Stimulated activated naive CD8-positive, alpha-beta T cell treated with anti-CD3 and anti-CD28 coated beads, Interleukin-15, Interleukin-2, amounts not matched to agents 100 U/mL and 50 U/mL, for 24 hours (primary cell): ENCODE measurements at regions not wholly inside any gene's neighbourhood (a gene's known extent, or its start where the extent isn't known, plus 50 kb on each side); places are given as distances from the start of the nearest gene placed in this dataset.
"Not testable (repeated sequence)": the region's sequence is repeated elsewhere in the genome, so short reads cannot be mapped to it uniquely, and the experiment has no call there.

ENCODE experiments used
- ATAC-seq: fragments of 150-1000 bp; cut with Tn5 transposase; one replicate; pipeline ENCODE4 v1.10.0; 2021
- DNase-seq: peaks from one replicate; pipeline ENCODE4 v3.0.0; 2021

GRCh38 chr22:22977479-22978200, 90.0 kb downstream of the IGLL5 start:
- DNase-seq (no peak), ATAC-seq (no peak)

- ATAC-seq (no peak), DNase-seq (no peak)
Measured at GRCh38 chr22:22978637-22979036, 91.0 kb downstream of the IGLL5 start.

- ATAC-seq = no peak
- no peak for DNase-seq
Measured at GRCh38 chr22:22979121-22979724, 91.1 kb upstream of the GNAZ start.

GRCh38 chr22:22979954-22980353, 90.4 kb upstream of the GNAZ start:
- DNase-seq = no peak
- ATAC-seq = no peak

- no peak for ATAC-seq
- no peak for DNase-seq
Measured at GRCh38 chr22:22981670-22982571, 88.4 kb upstream of the GNAZ start.

- DNase-seq (no peak), ATAC-seq (no peak)
Measured at GRCh38 chr22:22982616-22983015, 87.7 kb upstream of the GNAZ start.

GRCh38 chr22:22983123-22983522, 87.2 kb upstream of the GNAZ start:
- DNase-seq (no peak), ATAC-seq (no peak)

- DNase-seq (no peak), ATAC-seq (no peak)
Measured at GRCh38 chr22:22983816-22984215, 86.5 kb upstream of the GNAZ start.

GRCh38 chr22:22984967-22985366, 85.4 kb upstream of the GNAZ start:
- ATAC-seq = no peak
- DNase-seq = no peak

GRCh38 chr22:22986008-22986407, 84.3 kb upstream of the GNAZ start:
- no peak for ATAC-seq
- no peak for DNase-seq

GRCh38 chr22:22986640-22987039, 83.7 kb upstream of the GNAZ start:
- DNase-seq (no peak), ATAC-seq (no peak)

- ATAC-seq = no peak
- DNase-seq = no peak
Measured at GRCh38 chr22:22988150-22988549, 82.2 kb upstream of the GNAZ start.

- no peak for ATAC-seq
- DNase-seq = no peak
Measured at GRCh38 chr22:22988785-22989184, 81.5 kb upstream of the GNAZ start.

- DNase-seq (no peak), ATAC-seq (no peak)
Measured at GRCh38 chr22:22989856-22990255, 80.5 kb upstream of the GNAZ start.

GRCh38 chr22:22990711-22991505, 79.4 kb upstream of the GNAZ start:
- not testable (repeated sequence) for ATAC-seq, DNase-seq

- ATAC-seq = no peak
- no peak for DNase-seq
Measured at GRCh38 chr22:22992474-22992873, 77.8 kb upstream of the GNAZ start.

- ATAC-seq = no peak
- DNase-seq = no peak
Measured at GRCh38 chr22:22993184-22993583, 77.1 kb upstream of the GNAZ start.

GRCh38 chr22:22995166-22995565, 75.2 kb upstream of the GNAZ start:
- ATAC-seq = no peak
- no peak for DNase-seq

- ATAC-seq (no peak), DNase-seq (no peak)
Measured at GRCh38 chr22:22996511-22997261, 73.6 kb upstream of the GNAZ start.

GRCh38 chr22:22997262-22997898, 72.9 kb upstream of the GNAZ start:
- ATAC-seq = no peak
- DNase-seq = no peak

GRCh38 chr22:22997988-22998387, 72.3 kb upstream of the GNAZ start:
- no peak for ATAC-seq
- no peak for DNase-seq
